Mesenchymal stem cell (in vitro differentiated cells and primary cell): ENCODE measurements at regions not wholly inside any gene's neighbourhood (a gene's known extent, or its start where the extent isn't known, plus 50 kb on each side); places are given as distances from the start of the nearest gene placed in this dataset.

ENCODE experiments used
- DNase-seq: peaks from one replicate; pipeline ENCODE4 v3.0.0-alpha.2; 2013
- H2AFZ ChIP-seq: one replicate; pipeline ENCODE4 v1.6.1; 2013; ENCODE audit warnings: low read depth, mild to moderate bottlenecking, control low read depth, inconsistent platforms, low read length, moderate library complexity
- H2AK5ac ChIP-seq: 2 replicates; pipeline ENCODE4 v1.6.1; 2013; ENCODE audit warnings: low read length, moderate library complexity, mild to moderate bottlenecking, inconsistent platforms; ENCODE audit not compliant: severe bottlenecking
- H2BK120ac ChIP-seq: one replicate; pipeline ENCODE4 v1.6.1; 2013; ENCODE audit warnings: low read depth, mild to moderate bottlenecking, inconsistent platforms, low read length, moderate library complexity
- H2BK12ac ChIP-seq, 2 experiments: one replicate each; pipeline ENCODE4 v1.6.1; 2013; ENCODE audit warnings: inconsistent platforms in 2 of 2, low read length in 2 of 2, mild to moderate bottlenecking in 2 of 2, moderate library complexity in 2 of 2, control low read depth in 1 of 2
- H2BK15ac ChIP-seq: one replicate; pipeline ENCODE4 v1.6.1; 2013; ENCODE audit warnings: mild to moderate bottlenecking, low read depth, inconsistent platforms; ENCODE audit not compliant: poor library complexity, severe bottlenecking
- H2BK5ac ChIP-seq: 2 replicates; pipeline ENCODE4 v1.6.1; 2013; ENCODE audit warnings: low read depth, mild to moderate bottlenecking, low read length, control low read depth, inconsistent platforms; ENCODE audit not compliant: poor library complexity, severe bottlenecking
- H3K14ac ChIP-seq, 2 experiments: one replicate each; pipeline ENCODE4 v1.6.1; 2013; ENCODE audit warnings: inconsistent platforms in 2 of 2, low read length in 2 of 2, control low read depth in 1 of 2, mild to moderate bottlenecking in 1 of 2, moderate library complexity in 1 of 2
- H3K18ac ChIP-seq, 2 experiments: one replicate each; pipeline ENCODE4 v1.6.1; 2013; ENCODE audit warnings: inconsistent platforms in 2 of 2, low read length in 2 of 2, control low read depth in 1 of 2, low read depth in 1 of 2, mild to moderate bottlenecking in 1 of 2
- H3K23ac ChIP-seq, 2 experiments: one replicate each; pipeline ENCODE4 v1.6.1; 2013; ENCODE audit warnings: inconsistent platforms in 2 of 2, low read length in 2 of 2, mild to moderate bottlenecking in 2 of 2, moderate library complexity in 2 of 2, control low read depth in 1 of 2
- H3K27ac ChIP-seq: 2 replicates; pipeline ENCODE4 v1.5.1; 2013; ENCODE audit warnings: mild to moderate bottlenecking, moderate library complexity, low read length, control low read depth, inconsistent platforms; ENCODE audit not compliant: poor library complexity, severe bottlenecking
- H3K27me3 ChIP-seq, 2 experiments: 2 replicates each; pipeline versions ENCODE4 v1.6.1 to v1.7.0; 2013; ENCODE audit warnings: low read length in 2 of 2, mild to moderate bottlenecking in 2 of 2, moderate library complexity in 2 of 2, control low read depth in 1 of 2, inconsistent platforms in 1 of 2; ENCODE audit not compliant: control insufficient read depth in 1 of 2, insufficient read depth in 1 of 2
- H3K36me3 ChIP-seq, 2 experiments: 2 replicates each; pipeline versions ENCODE4 v1.6.1 to v1.7.0; 2013; ENCODE audit warnings: low read length in 2 of 2, control low read depth in 1 of 2, inconsistent platforms in 1 of 2, low read depth in 1 of 2, mild to moderate bottlenecking in 1 of 2; ENCODE audit not compliant: insufficient read depth in 2 of 2, control insufficient read depth in 1 of 2
- H3K4ac ChIP-seq, 2 experiments: one replicate each; pipeline ENCODE4 v1.6.1; 2013; ENCODE audit warnings: inconsistent platforms in 2 of 2, low read length in 2 of 2, mild to moderate bottlenecking in 2 of 2, moderate library complexity in 2 of 2, control low read depth in 1 of 2, low read depth in 1 of 2
- H3K4me1 ChIP-seq: 2 replicates; pipeline ENCODE4 v1.6.1; 2013; ENCODE audit warnings: low read depth, low read length, control low read depth; ENCODE audit not compliant: control insufficient read depth, insufficient read depth
- H3K4me2 ChIP-seq: 2 replicates; pipeline ENCODE4 v1.6.1; 2013; ENCODE audit warnings: low read length, mild to moderate bottlenecking, inconsistent platforms; ENCODE audit not compliant: poor library complexity, severe bottlenecking
- H3K4me3 ChIP-seq, 2 experiments: 2 replicates each; pipeline versions ENCODE4 v1.5.1 to v1.7.0; 2013; ENCODE audit warnings: low read length in 2 of 2, mild to moderate bottlenecking in 2 of 2, control low read depth in 1 of 2, low read depth in 1 of 2; ENCODE audit not compliant: insufficient read depth in 1 of 2
- H3K79me1 ChIP-seq: replicated peaks from 2 replicates; pipeline ENCODE4 v1.6.1; 2013; ENCODE audit warnings: mild to moderate bottlenecking, control low read depth, low read length, inconsistent platforms; ENCODE audit not compliant: poor library complexity, severe bottlenecking
- H3K9ac ChIP-seq: 2 replicates; pipeline ENCODE4 v1.7.0; 2013; ENCODE audit warnings: mild to moderate bottlenecking, low read length, moderate library complexity
- H3K9me3 ChIP-seq: 2 replicates; pipeline ENCODE4 v1.7.0; 2013; ENCODE audit warnings: mild to moderate bottlenecking, low read length; ENCODE audit not compliant: control insufficient read depth
- H4K8ac ChIP-seq: one replicate; pipeline ENCODE4 v1.6.1; 2013; ENCODE audit warnings: inconsistent platforms, mild to moderate bottlenecking, low read length, moderate library complexity
- H4K91ac ChIP-seq: one replicate; pipeline ENCODE4 v1.6.1; 2013; ENCODE audit warnings: mild to moderate bottlenecking, low read length, inconsistent platforms
- WGBS: methylation state at CpG from one replicate; pipeline ENCODE4 v1.1.7; 2013; ENCODE audit warnings: mixed read lengths; 5-methylcytosine and 5-hydroxymethylcytosine counted together

DNA sequence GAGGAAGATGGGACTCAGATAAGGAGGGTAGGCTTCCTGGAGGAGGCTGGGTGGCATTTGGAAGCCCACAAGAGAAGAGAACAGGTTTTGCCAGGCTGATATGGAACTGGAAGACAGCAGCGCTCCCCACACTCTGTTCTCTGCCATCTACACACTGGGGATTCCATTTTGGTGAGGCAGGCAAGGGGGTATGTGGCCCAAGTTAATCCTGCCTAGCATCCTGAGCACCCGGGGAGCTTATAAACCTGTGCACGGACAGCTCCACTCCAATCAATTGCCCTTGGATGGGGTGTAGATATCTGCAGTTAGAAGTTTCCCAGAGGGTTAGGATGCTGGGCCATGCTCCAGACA, 158.8 kb downstream of the MACROH2A1 start:
- no peaks in the 10 kb centered on the region for H3K9me3 ChIP-seq
- H3K79me1 ChIP-seq = no peaks in the 10 kb centered on the region
- H3K27ac ChIP-seq = no peak overlapping the region
- H3K27me3 ChIP-seq = peaks cover 0 to 8% of the 10 kb centered on the region in 2 experiments
- no peak overlapping the region for H3K4me3 ChIP-seq
- peak overlapping the region; percentile 64 for H4K8ac ChIP-seq
- no peaks in the 10 kb centered on the region for H3K36me3 ChIP-seq
- DNase-seq = no peak
- 98% methylated on average over 2 of the region's 3 CpGs for WGBS
- H3K18ac ChIP-seq = peak overlapping the region; percentile 50 to 86
- H3K14ac ChIP-seq = peak overlapping the region in 1 of 2 experiments; percentile 30
- no peak overlapping the region for H3K23ac ChIP-seq
- H2AK5ac ChIP-seq = peak overlapping the region; percentile 9
- H3K4ac ChIP-seq = peak overlapping the region; percentile 69 to 76
- H3K9ac ChIP-seq = no peak overlapping the region
- no peak overlapping the region for H2AFZ ChIP-seq
- H3K4me2 ChIP-seq = no peak overlapping the region
- H2BK5ac ChIP-seq = no peak overlapping the region
- H3K4me1 ChIP-seq = peaks cover 26% of the 10 kb centered on the region
- H2BK12ac ChIP-seq = peak overlapping the region; percentile 62 to 92
- H2BK120ac ChIP-seq = peak overlapping the region; percentile 45
- H2BK15ac ChIP-seq = peak overlapping the region; percentile 1
- peak overlapping the region; percentile 76 for H4K91ac ChIP-seq

DNA sequence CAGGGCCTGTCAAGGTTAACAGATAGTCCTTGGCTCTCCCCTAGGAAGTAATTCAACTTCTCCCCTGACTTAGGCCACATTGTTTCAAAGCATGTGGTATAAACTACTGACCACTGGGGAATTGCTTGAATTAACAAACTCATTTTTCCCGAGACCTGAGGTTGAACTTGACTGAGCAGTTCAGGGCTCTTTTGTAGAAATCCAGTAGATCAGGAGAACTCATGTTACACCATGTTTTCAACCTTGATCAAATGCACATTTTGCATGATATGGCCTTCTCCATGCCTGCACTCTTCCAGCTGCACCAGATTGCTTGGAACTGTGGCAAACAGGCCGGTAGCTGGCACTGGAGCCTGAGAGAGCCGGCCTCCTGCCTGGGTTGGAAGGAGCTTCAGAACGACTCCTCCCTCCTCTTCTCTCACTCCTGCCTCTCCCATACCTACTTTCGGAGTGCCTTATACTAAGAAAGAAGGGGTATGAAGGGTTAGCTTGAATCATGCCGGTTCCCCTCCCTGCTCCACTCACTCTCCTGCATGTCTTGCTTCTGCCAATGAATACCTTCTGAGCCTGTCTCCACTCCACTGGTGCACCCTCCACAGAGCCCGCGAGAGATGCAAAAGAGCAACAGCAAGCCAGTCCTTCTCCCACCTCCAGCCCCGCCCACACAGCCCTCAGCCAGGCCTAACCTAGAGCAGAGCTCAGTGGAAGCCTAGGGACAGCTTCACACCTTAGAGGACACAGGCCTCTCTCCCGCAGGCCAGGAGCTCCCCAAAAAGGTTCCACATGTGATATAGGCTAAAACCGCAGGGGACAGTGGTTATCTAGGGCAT, 159.4 kb downstream of the MACROH2A1 start:
- no peak overlapping the region for H2BK5ac ChIP-seq
- H2BK120ac ChIP-seq = no peak overlapping the region
- H3K36me3 ChIP-seq = no peaks in the 10 kb centered on the region
- H3K79me1 ChIP-seq = no peaks in the 10 kb centered on the region
- H3K4me2 ChIP-seq = no peak overlapping the region
- H2AFZ ChIP-seq = no peak overlapping the region
- peak overlapping the region; percentile 26 for H2BK15ac ChIP-seq
- H4K8ac ChIP-seq = peak overlapping the region; percentile 64
- peaks cover 0 to 8% of the 10 kb centered on the region in 2 experiments for H3K27me3 ChIP-seq
- H3K4me1 ChIP-seq = peaks cover 26% of the 10 kb centered on the region
- peak overlapping the region in 1 of 2 experiments; percentile 30 for H3K14ac ChIP-seq
- H3K9me3 ChIP-seq = no peaks in the 10 kb centered on the region
- WGBS = 82% methylated on average over 9 of the region's 11 CpGs
- peak overlapping the region; percentile 62 to 92 for H2BK12ac ChIP-seq
- H3K23ac ChIP-seq = no peak overlapping the region
- peak overlapping the region; percentile 69 to 76 for H3K4ac ChIP-seq
- H2AK5ac ChIP-seq = peak overlapping the region; percentile 9
- peak overlapping the region; percentile 50 to 86 for H3K18ac ChIP-seq
- peak; percentile 65 for DNase-seq
- H3K27ac ChIP-seq = no peak overlapping the region
- peak overlapping the region; percentile 76 for H4K91ac ChIP-seq
- no peak overlapping the region for H3K9ac ChIP-seq
- H3K4me3 ChIP-seq = no peak overlapping the region

DNA sequence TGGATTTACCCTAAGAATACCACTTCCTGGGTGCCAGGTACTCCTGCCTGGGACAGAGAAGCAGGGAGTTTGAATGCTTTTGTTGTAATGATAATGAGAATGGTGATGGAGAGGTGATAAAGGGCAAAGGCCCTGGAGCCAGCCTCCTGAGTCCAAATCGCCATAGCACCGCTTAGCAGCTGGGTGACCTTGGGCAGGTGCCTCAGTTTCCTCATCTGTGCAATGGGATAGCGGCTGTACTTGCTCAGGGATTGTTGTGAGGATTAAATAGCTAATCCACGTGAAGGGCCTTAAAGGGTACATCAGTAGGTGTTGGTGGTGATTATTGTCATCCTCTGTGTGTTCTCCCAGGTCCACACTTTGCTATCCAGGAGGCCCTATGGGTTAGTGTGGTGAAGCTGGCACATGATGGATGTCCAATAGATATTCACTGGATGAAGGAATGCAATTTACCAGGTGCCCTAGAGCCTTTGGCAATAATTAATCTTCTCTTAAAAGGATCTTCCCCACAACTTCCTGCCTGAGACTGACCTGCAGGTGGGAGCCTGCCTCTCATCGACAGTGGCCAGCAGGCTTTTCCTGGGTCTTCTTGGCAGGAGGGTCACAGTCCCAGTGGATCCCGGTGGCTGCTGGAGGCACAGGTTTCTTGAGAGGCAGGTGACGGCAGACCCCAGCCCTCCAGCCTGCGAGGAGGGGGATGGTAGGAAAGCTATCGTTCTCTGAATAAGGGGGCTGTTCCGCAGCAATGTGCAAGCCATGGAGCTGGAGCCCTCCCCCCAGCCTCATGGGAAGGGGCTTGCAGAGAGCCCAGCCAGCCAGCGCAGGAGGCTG, 160.2 kb downstream of the MACROH2A1 start:
- no peaks in the 10 kb centered on the region for H3K9me3 ChIP-seq
- peak overlapping the region; percentile 21 to 83 for H3K4ac ChIP-seq
- peak overlapping the region in 1 of 2 experiments; percentile 54 for H3K18ac ChIP-seq
- H3K27me3 ChIP-seq = peaks cover 0 to 8% of the 10 kb centered on the region in 2 experiments
- H3K4me3 ChIP-seq = no peak overlapping the region
- no peaks in the 10 kb centered on the region for H3K79me1 ChIP-seq
- H3K4me2 ChIP-seq = no peak overlapping the region
- no peak overlapping the region for H3K9ac ChIP-seq
- 79% methylated on average over 11 of the region's 11 CpGs for WGBS
- no peak overlapping the region for H2AK5ac ChIP-seq
- H3K14ac ChIP-seq = peak overlapping the region in 1 of 2 experiments; percentile 7
- H2BK12ac ChIP-seq = peak overlapping the region; percentile 51 to 70
- no peak overlapping the region for H2AFZ ChIP-seq
- H3K4me1 ChIP-seq = peaks cover 26% of the 10 kb centered on the region
- no peak for DNase-seq
- H2BK120ac ChIP-seq = no peak overlapping the region
- H3K23ac ChIP-seq = no peak overlapping the region
- no peak overlapping the region for H2BK5ac ChIP-seq
- H4K91ac ChIP-seq = peak overlapping the region; percentile 3
- H2BK15ac ChIP-seq = no peak overlapping the region
- no peak overlapping the region for H3K27ac ChIP-seq
- H4K8ac ChIP-seq = no peak overlapping the region
- H3K36me3 ChIP-seq = no peaks in the 10 kb centered on the region

DNA sequence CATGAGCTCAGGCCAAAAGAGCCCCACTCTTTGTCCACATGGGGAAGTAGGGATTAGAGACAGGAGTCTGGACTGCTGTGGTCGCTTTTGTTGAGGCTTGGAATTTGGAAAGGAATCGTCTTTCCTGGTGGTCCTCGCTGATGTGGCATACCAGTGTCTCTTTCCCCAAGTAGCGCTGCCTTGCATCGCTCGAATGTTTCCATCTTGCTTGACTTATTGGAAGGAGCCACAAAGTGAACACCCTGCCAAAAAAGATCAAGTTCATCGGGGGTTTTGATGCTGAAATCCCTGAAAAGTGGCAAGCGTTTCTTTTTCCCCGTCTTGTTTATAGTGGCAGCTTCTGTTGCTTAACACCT, 161.3 kb downstream of the MACROH2A1 start:
- H3K18ac ChIP-seq = peak overlapping the region; percentile 58 to 60
- no peak overlapping the region for H3K23ac ChIP-seq
- H3K9ac ChIP-seq = no peak overlapping the region
- no peak overlapping the region for H4K91ac ChIP-seq
- no peaks in the 10 kb centered on the region for H3K36me3 ChIP-seq
- no peak overlapping the region for H3K4me2 ChIP-seq
- H3K27me3 ChIP-seq = peaks cover 0 to 8% of the 10 kb centered on the region in 2 experiments
- DNase-seq = no peak
- peak overlapping the region; percentile 32 to 78 for H3K4ac ChIP-seq
- H3K79me1 ChIP-seq = no peaks in the 10 kb centered on the region
- H2AK5ac ChIP-seq = no peak overlapping the region
- H2BK120ac ChIP-seq = peak overlapping the region; percentile 69
- H3K27ac ChIP-seq = no peak overlapping the region
- H3K4me1 ChIP-seq = peaks cover 29% of the 10 kb centered on the region
- H2BK5ac ChIP-seq = no peak overlapping the region
- no peak overlapping the region for H3K4me3 ChIP-seq
- H2BK15ac ChIP-seq = no peak overlapping the region
- 93% methylated on average over 9 of the region's 9 CpGs for WGBS
- no peak overlapping the region for H4K8ac ChIP-seq
- H2BK12ac ChIP-seq = peak overlapping the region in 1 of 2 experiments; percentile 61
- H3K9me3 ChIP-seq = no peaks in the 10 kb centered on the region
- peak overlapping the region in 1 of 2 experiments; percentile 69 for H3K14ac ChIP-seq
- H2AFZ ChIP-seq = no peak overlapping the region
